ENCODE measurements at regions not wholly inside any gene's neighbourhood (a gene's known extent, or its start where the extent isn't known, plus 50 kb on each side); places are given as distances from the start of the nearest gene placed in this dataset.

DNA sequence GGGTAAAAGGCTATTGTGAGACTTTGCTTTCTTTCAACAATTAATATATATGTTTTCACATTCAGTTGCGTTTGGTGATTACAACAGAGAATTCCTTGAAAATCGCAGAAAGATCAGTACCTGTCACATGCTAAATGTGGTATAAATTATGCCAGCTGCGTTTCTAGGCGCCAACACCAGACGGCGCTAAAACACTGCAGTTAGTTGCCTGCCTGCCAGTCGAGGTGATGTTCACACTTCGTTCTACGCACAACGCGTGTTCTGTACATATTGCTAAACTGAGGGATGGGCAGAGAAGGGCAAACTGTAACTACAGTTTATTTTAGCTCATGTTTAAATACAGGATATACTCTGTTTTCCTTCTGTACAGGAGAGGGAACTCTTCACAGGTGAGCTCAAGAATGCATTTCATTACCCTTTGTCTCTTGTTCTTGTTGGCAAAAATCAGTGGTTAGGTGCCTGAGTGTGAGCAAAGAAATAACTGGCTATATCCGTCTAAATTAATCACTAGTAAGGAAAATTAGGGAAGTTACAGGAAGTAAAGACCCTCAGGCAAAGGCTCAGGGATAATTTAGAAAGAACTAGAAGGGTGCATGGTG, 100.1 kb upstream of the RGS17 start:
- DNase-seq (ENCODE audit: low spot score) = peak; percentile 53

DNA sequence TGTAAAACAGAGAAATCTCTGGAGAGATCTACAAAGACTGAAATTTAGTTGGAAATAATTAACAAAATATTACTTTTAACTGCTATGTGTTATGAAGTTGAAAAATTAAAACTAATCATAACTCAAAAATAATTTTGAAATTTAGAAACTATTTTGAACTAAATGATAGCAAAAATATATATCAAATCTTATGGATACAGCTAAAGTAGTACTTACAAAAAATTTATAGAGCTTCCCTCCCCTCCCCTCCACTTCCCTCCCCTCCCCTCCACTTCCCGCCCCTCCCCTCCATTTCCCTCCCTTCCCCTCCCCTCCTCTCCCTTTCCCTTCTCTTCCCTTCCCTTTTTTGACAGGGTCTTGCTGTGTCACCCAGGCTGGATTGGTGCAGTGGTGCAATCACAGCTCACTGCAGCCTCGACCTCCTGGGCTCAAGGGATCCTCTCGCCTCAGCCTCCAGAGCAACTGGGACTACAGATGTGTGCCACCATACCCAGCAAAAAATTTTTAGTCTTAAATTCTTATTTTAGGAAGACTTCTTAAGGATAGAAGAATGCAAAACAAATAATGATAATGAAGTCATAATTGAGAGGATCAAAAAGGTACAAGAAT, 87.2 kb upstream of the RGS17 start:
- DNase-seq (ENCODE audit: low spot score) = no peak

DNA sequence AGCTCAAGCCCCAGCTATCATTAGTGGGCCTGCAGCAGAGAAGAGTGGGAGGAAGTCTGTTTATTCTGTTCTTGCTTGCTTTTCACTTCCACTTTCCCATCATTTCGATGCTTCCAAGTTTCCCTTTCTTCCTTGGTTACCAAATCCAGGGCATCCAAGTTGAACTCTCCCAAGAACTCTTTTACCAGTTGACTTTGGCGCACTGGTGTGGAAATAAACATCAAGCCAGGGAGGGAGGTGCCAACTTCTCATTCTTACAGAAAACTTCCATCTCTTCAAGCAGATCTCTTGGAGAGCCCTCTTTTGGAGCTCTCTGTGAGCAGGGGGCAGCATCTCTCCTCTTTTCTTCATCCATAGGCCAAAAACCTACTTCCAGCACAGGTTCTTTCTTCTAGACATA, 85.7 kb upstream of the RGS17 start:
- no peak for DNase-seq (ENCODE audit: low spot score)

DNA sequence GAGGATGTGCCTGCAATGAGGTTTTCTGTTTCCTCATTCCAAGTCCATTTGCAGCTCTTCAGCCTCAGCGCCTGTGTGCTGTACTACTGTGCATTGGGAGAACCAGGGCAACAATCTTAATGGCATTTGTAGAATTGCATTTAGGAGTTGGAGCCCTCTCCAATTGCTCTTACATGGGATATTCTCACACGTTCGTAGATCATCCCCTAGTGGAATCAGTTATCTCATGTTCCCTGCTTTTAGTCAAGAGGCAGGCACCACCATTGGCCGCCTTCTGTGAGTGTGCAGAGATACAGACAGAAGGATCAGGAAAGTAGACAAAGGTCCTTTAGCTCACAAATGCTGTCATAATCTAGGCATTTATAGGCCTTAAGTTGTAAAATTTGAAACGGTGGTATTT, 84.2 kb upstream of the RGS17 start:
- DNase-seq (ENCODE audit: low spot score) = no peak

DNA sequence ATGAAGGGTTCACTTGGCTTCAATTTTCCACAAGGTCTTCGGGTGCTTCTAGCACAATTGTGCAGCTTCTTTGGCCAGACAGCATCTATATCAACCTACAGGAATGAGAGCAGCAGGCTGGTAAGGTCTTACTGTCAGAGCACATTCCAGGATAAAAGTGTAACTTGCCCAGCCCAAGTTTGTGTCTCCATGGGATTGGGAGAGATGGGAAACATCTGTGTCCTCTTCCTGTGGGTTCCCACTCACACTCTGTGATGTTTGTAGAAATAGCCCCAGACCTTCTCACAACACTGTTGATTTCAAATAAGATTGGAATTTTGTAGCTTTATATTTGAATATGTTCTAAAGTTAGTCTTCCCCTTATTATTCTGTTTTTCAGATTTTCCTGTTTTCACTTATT, 83.4 kb upstream of the RGS17 start:
- DNase-seq (ENCODE audit: low spot score) = no peak

DNA sequence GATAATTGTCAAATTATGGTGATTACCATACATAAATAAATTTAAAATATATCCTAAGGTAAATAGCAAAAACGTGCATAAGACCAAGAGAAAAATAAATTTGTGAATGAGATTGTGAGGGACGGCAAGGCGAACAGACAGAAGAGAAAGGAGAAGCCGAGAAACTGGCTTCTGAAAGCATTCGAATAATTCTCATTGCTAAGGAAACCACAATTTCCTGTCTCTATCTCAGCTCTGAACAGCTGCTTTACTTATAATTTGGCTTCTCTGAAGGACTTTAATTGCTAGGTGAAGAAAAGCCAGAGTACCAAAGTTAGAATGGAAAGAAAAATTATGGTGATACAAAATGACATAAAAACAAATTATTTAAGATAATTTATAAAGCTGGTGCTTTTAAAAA, 79.0 kb upstream of the RGS17 start:
- no peak for DNase-seq (ENCODE audit: low spot score)

DNA sequence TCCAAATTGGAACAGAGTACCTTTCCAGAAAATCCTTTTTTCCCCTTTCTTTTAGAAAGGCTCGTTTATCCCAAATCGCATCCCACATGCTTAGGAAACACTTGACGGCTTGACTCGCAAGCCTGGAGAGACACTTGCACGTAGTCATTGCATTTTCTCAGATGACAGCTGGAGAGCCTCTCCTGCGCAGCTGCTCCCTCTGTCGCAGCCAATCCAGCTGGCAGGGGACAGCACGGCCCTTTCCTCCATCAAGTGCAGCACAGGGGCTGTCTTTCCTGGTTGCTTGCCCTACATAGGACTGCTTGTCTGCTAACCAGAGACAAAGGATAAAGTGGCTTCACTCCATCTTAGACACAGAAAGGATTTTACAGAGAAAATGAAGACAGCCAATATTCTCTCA, 77.6 kb upstream of the RGS17 start:
- no peak for DNase-seq (ENCODE audit: low spot score)

DNA sequence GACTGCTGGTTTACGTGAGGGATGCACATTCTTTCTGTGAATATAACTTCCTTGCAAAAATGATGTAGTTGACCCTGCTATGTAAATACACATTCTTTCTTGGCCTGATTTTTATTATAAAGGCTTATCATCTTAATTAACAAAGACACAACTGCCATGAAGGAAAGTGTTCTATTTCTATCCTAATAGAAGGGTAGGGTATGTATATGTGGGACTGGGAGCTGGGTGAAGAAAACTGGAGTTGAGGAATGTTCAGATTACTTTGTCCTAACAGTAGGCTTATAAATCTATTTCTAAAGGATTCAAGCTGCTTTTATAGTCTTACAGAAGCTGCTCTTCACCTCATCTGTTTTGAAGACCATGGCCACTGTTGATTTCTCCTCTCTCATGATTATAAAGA, 76.5 kb upstream of the RGS17 start:
- DNase-seq (ENCODE audit: low spot score) = no peak

DNA sequence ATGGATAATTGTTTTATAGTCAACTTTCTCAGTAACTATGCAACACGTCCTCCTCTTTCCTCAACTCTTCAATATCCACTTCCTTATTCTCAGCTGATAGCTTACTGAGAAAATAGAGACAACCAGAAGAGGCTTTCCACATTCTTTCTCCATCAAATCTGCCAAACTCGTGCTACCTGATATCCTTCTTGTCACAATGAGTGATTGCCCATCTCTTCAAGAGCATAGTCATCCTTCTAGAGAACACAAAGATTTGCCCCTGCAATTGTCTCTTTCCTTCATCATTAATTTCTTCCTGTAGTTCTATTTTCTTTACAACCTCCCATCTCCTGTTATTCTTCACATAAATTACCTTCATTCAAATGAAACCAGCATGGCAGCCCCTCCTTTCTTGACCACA, 75.9 kb upstream of the RGS17 start:
- no peak for DNase-seq (ENCODE audit: low spot score)

DNA sequence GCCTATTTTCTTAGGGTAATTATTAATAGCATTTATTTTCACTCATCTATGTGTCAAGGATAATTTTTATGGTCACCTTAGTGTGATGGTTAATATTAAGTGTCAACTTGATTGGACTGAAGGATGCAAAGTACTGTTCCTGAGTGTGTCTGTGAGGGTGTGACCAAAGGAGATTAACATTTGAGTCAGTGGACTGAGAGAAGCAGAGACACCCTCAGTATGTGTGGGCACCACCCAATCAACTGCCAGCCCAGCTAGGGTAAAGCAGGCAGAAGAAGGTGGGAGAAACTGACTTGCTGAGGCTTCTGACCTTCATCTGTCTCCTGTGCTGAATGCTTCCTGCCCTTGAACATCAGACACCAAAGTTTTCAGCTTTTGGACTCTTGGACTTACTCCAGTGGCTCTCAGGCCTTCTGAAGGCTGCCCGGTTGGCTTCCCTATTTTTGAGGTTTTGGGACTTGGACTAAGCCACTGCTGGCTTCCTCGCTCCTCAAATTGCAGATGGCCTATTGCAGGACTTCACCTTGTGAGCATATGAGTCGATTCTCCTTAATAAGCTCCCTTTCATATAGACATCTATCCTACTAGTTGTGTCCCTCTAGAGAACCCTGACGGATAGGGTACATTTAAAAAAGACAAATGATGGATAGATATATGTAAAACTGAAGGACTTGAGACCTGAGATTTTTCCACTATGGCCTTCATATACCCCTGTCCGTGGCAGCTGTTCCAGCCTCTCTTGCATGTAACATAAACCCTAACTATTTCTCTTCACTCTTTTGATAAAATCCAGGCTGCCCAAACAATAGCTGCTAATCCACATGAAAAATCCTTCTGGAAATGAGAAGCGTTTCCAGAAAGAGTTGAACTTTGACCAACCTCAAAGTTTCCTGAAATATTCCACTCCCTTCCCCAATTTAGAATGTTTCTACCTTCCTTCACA, 62.1 kb upstream of the RGS17 start:
- no peak for DNase-seq (ENCODE audit: low spot score)

DNA sequence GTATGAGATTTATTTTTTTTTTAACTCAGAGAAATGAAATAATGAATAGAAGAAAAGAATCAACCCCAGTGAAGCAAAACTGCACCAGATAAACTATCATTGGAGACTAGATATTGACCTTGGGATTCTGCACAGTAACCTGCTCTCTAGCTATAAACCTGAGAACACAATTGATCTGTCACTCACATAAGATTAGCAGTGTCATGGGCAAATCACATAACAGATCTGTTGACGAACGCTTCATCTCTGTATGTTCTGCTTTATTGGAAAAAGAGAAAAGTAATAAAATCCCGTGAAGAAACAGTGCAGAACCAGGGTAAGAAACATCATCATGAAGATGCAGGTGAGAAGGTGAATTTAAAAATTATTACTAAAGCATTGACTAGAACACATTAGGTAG, 52.8 kb upstream of the RGS17 start:
- no peak for DNase-seq (ENCODE audit: low spot score)
